H9 (cell line): ENCODE measurements at regions not wholly inside any gene's neighbourhood (a gene's known extent, or its start where the extent isn't known, plus 50 kb on each side); places are given as distances from the start of the nearest gene placed in this dataset.

Experiments
- DNase-seq: peaks from one replicate; pipeline ENCODE4 v3.0.0-alpha.2; 2017
- H2AFZ ChIP-seq: one replicate; pipeline ENCODE4 v1.6.1; 2013; ENCODE audit warnings: mild to moderate bottlenecking, low read length, control low read depth, moderate library complexity
- H2AK5ac ChIP-seq: 2 replicates; pipeline ENCODE4 v1.6.1; 2013; ENCODE audit warnings: low read length, control low read depth, mixed read lengths; ENCODE audit not compliant: insufficient read length
- H2BK120ac ChIP-seq: one replicate; pipeline ENCODE4 v1.6.1; 2013; ENCODE audit warnings: low read depth, mild to moderate bottlenecking, low read length, control low read depth, inconsistent platforms; ENCODE audit not compliant: poor library complexity, severe bottlenecking
- H2BK12ac ChIP-seq: 2 replicates; pipeline ENCODE4 v1.6.1; 2013; ENCODE audit warnings: low read length, control low read depth, mixed read lengths, low read depth; ENCODE audit not compliant: insufficient read length
- H2BK15ac ChIP-seq: 2 replicates; pipeline ENCODE4 v1.6.1; 2013; ENCODE audit warnings: low read depth, low read length, control low read depth
- H2BK20ac ChIP-seq: one replicate; pipeline ENCODE4 v1.6.1; 2013; ENCODE audit warnings: low read depth, mild to moderate bottlenecking, low read length, control low read depth, inconsistent platforms; ENCODE audit not compliant: poor library complexity, severe bottlenecking
- H2BK5ac ChIP-seq: 2 replicates; pipeline ENCODE4 v1.6.1; 2013; ENCODE audit warnings: low read length, control low read depth, mixed read lengths; ENCODE audit not compliant: insufficient read length
- H3K14ac ChIP-seq: 2 replicates; pipeline ENCODE4 v1.6.1; 2013; ENCODE audit warnings: low read length, control low read depth; ENCODE audit not compliant: insufficient read depth
- H3K18ac ChIP-seq: 2 replicates; pipeline ENCODE4 v1.6.1; 2013; ENCODE audit warnings: low read depth, mild to moderate bottlenecking, mixed read lengths, low read length, control low read depth; ENCODE audit not compliant: insufficient read length
- H3K23ac ChIP-seq: 2 replicates; pipeline ENCODE4 v1.6.1; 2013; ENCODE audit warnings: low read length, control low read depth, mixed read lengths, low read depth; ENCODE audit not compliant: insufficient read length
- H3K23me2 ChIP-seq: 2 replicates; pipeline ENCODE4 v1.6.1; 2013; ENCODE audit warnings: low read depth, mild to moderate bottlenecking, mixed read lengths, low read length, control low read depth; ENCODE audit not compliant: insufficient read length, poor library complexity, severe bottlenecking
- H3K27ac ChIP-seq: 2 replicates; pipeline ENCODE4 v1.5.1; 2013; ENCODE audit warnings: low read length, control low read depth, mixed read lengths, low read depth; ENCODE audit not compliant: insufficient read length
- H3K27me3 ChIP-seq: 2 replicates; pipeline ENCODE4 v1.6.1; 2013; ENCODE audit warnings: low read length, control low read depth, inconsistent platforms; ENCODE audit not compliant: insufficient read depth
- H3K4ac ChIP-seq: 2 replicates; pipeline ENCODE4 v1.6.1; 2013; ENCODE audit warnings: low read depth, mild to moderate bottlenecking, control low read depth, inconsistent platforms, low read length, moderate library complexity
- H3K4me1 ChIP-seq: 2 replicates; pipeline ENCODE4 v1.6.1; 2013; ENCODE audit warnings: low read length, control low read depth, inconsistent platforms; ENCODE audit not compliant: insufficient read depth
- H3K4me2 ChIP-seq: 2 replicates; pipeline ENCODE4 v1.6.1; 2013; ENCODE audit warnings: low read length, control low read depth, mixed read lengths; ENCODE audit not compliant: insufficient read length, insufficient read depth
- H3K56ac ChIP-seq: 2 replicates; pipeline ENCODE4 v1.6.1; 2013; ENCODE audit warnings: low read depth, mild to moderate bottlenecking, mixed read lengths, low read length, control low read depth; ENCODE audit not compliant: insufficient read length
- H3K79me1 ChIP-seq: 2 replicates; pipeline ENCODE4 v1.6.1; 2013; ENCODE audit warnings: low read depth, mild to moderate bottlenecking, moderate library complexity, low read length, control low read depth, inconsistent platforms; ENCODE audit not compliant: insufficient read depth, poor library complexity, severe bottlenecking
- H3K79me2 ChIP-seq: 2 replicates; pipeline ENCODE4 v1.6.1; 2013; ENCODE audit warnings: low read length, control low read depth, inconsistent platforms; ENCODE audit not compliant: insufficient read depth
- H3K9ac ChIP-seq: 2 replicates; pipeline ENCODE4 v1.6.1; 2013; ENCODE audit warnings: low read length, control low read depth, mixed read lengths; ENCODE audit not compliant: insufficient read length; ENCODE audit errors: extremely low read depth
- H3K9me3 ChIP-seq: one replicate; pipeline ENCODE4 v1.6.1; 2013; ENCODE audit warnings: low read depth, low read length, inconsistent platforms; ENCODE audit not compliant: control insufficient read depth
- H3T11ph ChIP-seq: one replicate; pipeline ENCODE4 v1.6.1; 2013; ENCODE audit warnings: mild to moderate bottlenecking, low read length, control low read depth, inconsistent platforms
- H4K20me1 ChIP-seq: one replicate; pipeline ENCODE4 v1.6.1; 2013; ENCODE audit not compliant: control insufficient read depth, insufficient read length, insufficient read depth
- H4K5ac ChIP-seq: 2 replicates; pipeline ENCODE4 v1.6.1; 2013; ENCODE audit warnings: low read depth, mild to moderate bottlenecking, mixed read lengths, low read length, control low read depth; ENCODE audit not compliant: insufficient read length
- H4K8ac ChIP-seq: replicated peaks from 2 replicates; pipeline ENCODE4 v1.6.1; 2013; ENCODE audit warnings: low read length, control low read depth, mixed read lengths, low read depth; ENCODE audit not compliant: insufficient read length
- H4K91ac ChIP-seq: 2 replicates; pipeline ENCODE4 v1.6.1; 2013; ENCODE audit warnings: low read depth, mild to moderate bottlenecking, moderate library complexity, mixed read lengths, low read length, control low read depth; ENCODE audit not compliant: insufficient read length
- H3K27ac Mint-ChIP-seq, 3 experiments: 2 replicates in 2 of 3; 3 replicates in 1 of 3; pipeline ENCODE4 v1.8.0; 2020 to 2021; ENCODE audit warnings: mixed read lengths in 3 of 3, mild to moderate bottlenecking in 1 of 3, moderate library complexity in 1 of 3
- H3K27me3 Mint-ChIP-seq: 2 replicates; pipeline ENCODE4 v1.8.0; 2021; ENCODE audit warnings: low read depth, mild to moderate bottlenecking, moderate library complexity, mixed read lengths
- H3K36me3 Mint-ChIP-seq, 3 experiments: 2 replicates in 2 of 3; 3 replicates in 1 of 3; pipeline ENCODE4 v1.8.0; 2020 to 2021; ENCODE audit warnings: low read depth in 3 of 3, mixed read lengths in 3 of 3; ENCODE audit not compliant: insufficient read depth in 1 of 3
- H3K4me1 Mint-ChIP-seq, 2 experiments: 2 replicates each; pipeline ENCODE4 v1.8.0; 2020; ENCODE audit warnings: mixed read lengths in 2 of 2
- H3K4me3 Mint-ChIP-seq, 2 experiments: 2 replicates in 1 of 2; 3 replicates in 1 of 2; pipeline ENCODE4 v1.8.0; 2020 to 2021; ENCODE audit warnings: mild to moderate bottlenecking in 2 of 2, mixed read lengths in 2 of 2, moderate library complexity in 1 of 2
- H3K9me3 Mint-ChIP-seq, 2 experiments: 2 replicates in 1 of 2; 3 replicates in 1 of 2; pipeline ENCODE4 v1.8.0; 2020; ENCODE audit warnings: mild to moderate bottlenecking in 2 of 2, mixed read lengths in 2 of 2, moderate library complexity in 1 of 2
- CTCF ChIP-seq: fragments of 200-600 bp; sonication (generic); conservative IDR thresholded peaks from 3 replicates; pipeline ENCODE4 v1.8.0; 2021; ENCODE audit warnings: antibody characterized with exemption, mild to moderate bottlenecking
- WGBS: extraction: QIAGEN DNeasy Blood & Tissue Kit; methylation state at CpG from one replicate; pipeline ENCODE4 v1.1.7; 2013; ENCODE audit warnings: missing lambda C conversion rate, low lambda C conversion rate, mixed read lengths; ENCODE audit not compliant: insufficient read length; ENCODE audit errors: extremely low coverage; 5-methylcytosine and 5-hydroxymethylcytosine counted together

GRCh38 chr3:10646531-10647335 is 141.3 kb upstream of the ATP2B2 start:
- no peak overlapping the region for H3K4ac ChIP-seq
- H2BK5ac ChIP-seq, result no peak overlapping the region
- H2AFZ ChIP-seq, result no peak overlapping the region
- H3K27ac Mint-ChIP-seq, result no peak overlapping the region
- H3K9me3 Mint-ChIP-seq, result no peaks in the 10 kb centered on the region
- H3K79me2 ChIP-seq, result no peaks in the 10 kb centered on the region
- no peak for DNase-seq
- no peaks in the 10 kb centered on the region for H3K27me3 ChIP-seq
- no peak overlapping the region for H2BK15ac ChIP-seq
- WGBS, result no CpG with 5 or more reads among the region's 9 CpGs
- H3K79me1 ChIP-seq, result no peaks in the 10 kb centered on the region
- no peaks in the 10 kb centered on the region for H3K4me1 Mint-ChIP-seq
- no peak overlapping the region for H3K4me2 ChIP-seq
- H3K23me2 ChIP-seq, result no peaks in the 10 kb centered on the region
- H4K91ac ChIP-seq, result no peak overlapping the region
- no peaks in the 10 kb centered on the region for H3K4me1 ChIP-seq
- no peak overlapping the region for H3K14ac ChIP-seq
- no peak overlapping the region for H4K8ac ChIP-seq
- H3K9me3 ChIP-seq, result no peaks in the 10 kb centered on the region
- H3K27me3 Mint-ChIP-seq, result peaks cover 21% of the 10 kb centered on the region
- no peak overlapping the region for H3K23ac ChIP-seq
- no peak overlapping the region for H2BK120ac ChIP-seq
- H3K18ac ChIP-seq, result no peak overlapping the region
- no peak overlapping the region for H2AK5ac ChIP-seq
- H2BK12ac ChIP-seq, result no peak overlapping the region
- H3T11ph ChIP-seq, result no peak overlapping the region
- no peak overlapping the region for H3K4me3 Mint-ChIP-seq
- H3K36me3 Mint-ChIP-seq, result no peaks in the 10 kb centered on the region
- H2BK20ac ChIP-seq, result no peak overlapping the region
- TF ChIP-seq CTCF, result no peak
- H3K56ac ChIP-seq, result no peak overlapping the region
- H4K20me1 ChIP-seq, result no peaks in the 10 kb centered on the region
- H3K27ac ChIP-seq, result no peak overlapping the region
- H3K9ac ChIP-seq, result no peak overlapping the region
- H4K5ac ChIP-seq, result no peak overlapping the region
